Natural killer cell (primary cell): ENCODE measurements at regions not wholly inside any gene's neighbourhood (a gene's known extent, or its start where the extent isn't known, plus 50 kb on each side); places are given as distances from the start of the nearest gene placed in this dataset.

Source experiments
- ATAC-seq, 3 donors: fragments of 150-1000 bp in 2 of 3; fragments of 200-7000 bp in 1 of 3; cut with Tn5 transposase; 1 replicate in 1 of 3; 2 replicates in 2 of 3; pipeline ENCODE4 v1.10.0; 2021; ENCODE audit warnings: mild to moderate bottlenecking in 2 of 3, moderate library complexity in 2 of 3
- DNase-seq, 2 donors: peaks; one replicate each; pipeline versions ENCODE4 v3.0.0 to v3.0.0-alpha.2; 2013 to 2021; ENCODE audit warnings: mixed read lengths in 1 of 2
- H3K27ac ChIP-seq: one replicate; pipeline ENCODE4 v1.5.1; 2013; ENCODE audit warnings: mild to moderate bottlenecking, low read length
- H3K27me3 ChIP-seq: one replicate; pipeline ENCODE4 v1.6.1; 2013; ENCODE audit warnings: low read length; ENCODE audit not compliant: control insufficient read depth, insufficient read depth
- H3K36me3 ChIP-seq: one replicate; pipeline ENCODE4 v1.6.1; 2013; ENCODE audit warnings: low read length; ENCODE audit not compliant: control insufficient read depth, insufficient read depth
- H3K4me1 ChIP-seq: one replicate; pipeline ENCODE4 v1.6.1; 2013; ENCODE audit warnings: low read length; ENCODE audit not compliant: control insufficient read depth, insufficient read depth
- H3K4me3 ChIP-seq: one replicate; pipeline ENCODE4 v1.5.1; 2013; ENCODE audit warnings: low read length
- H3K9me3 ChIP-seq: one replicate; pipeline ENCODE4 v1.6.1; 2013; ENCODE audit warnings: low read length; ENCODE audit not compliant: control insufficient read depth, insufficient read depth
- H3K27ac Mint-ChIP-seq, 2 donors: one replicate each; pipeline ENCODE4 v1.8.0; 2022; ENCODE audit warnings: mild to moderate bottlenecking in 2 of 2, mixed read lengths in 2 of 2, moderate library complexity in 1 of 2
- H3K27me3 Mint-ChIP-seq, 2 donors: one replicate each; pipeline ENCODE4 v1.8.0; 2022; ENCODE audit warnings: low read depth in 2 of 2, mixed read lengths in 2 of 2
- H3K36me3 Mint-ChIP-seq: one replicate; pipeline ENCODE4 v1.8.0; 2022; ENCODE audit warnings: mixed read lengths
- H3K4me1 Mint-ChIP-seq, 2 donors: one replicate each; pipeline ENCODE4 v1.8.0; 2022; ENCODE audit warnings: mixed read lengths in 2 of 2
- H3K4me3 Mint-ChIP-seq: one replicate; pipeline ENCODE4 v1.8.0; 2022; ENCODE audit warnings: mild to moderate bottlenecking, moderate library complexity, mixed read lengths
- H3K9me3 Mint-ChIP-seq, 2 donors: one replicate each; pipeline ENCODE4 v1.8.0; 2022; ENCODE audit warnings: mixed read lengths in 2 of 2
- WGBS: methylation state at CpG from one replicate; pipeline ENCODE4 v1.1.7; 2013; ENCODE audit warnings: missing lambda C conversion rate; ENCODE audit not compliant: insufficient coverage; 5-methylcytosine and 5-hydroxymethylcytosine counted together
- intact Hi-C: fragments of 100-400 bp; cut with micrococcal nuclease; formaldehyde crosslinking; loops from one replicate; pipeline ENCODE4 v1.14.2; 2022
- TF ChIP-seq, protein P1 (sequence below): fragments of 200-600 bp; IDR thresholded peaks from one replicate; pipeline ENCODE4 v1.8.0; 2022; ENCODE audit warnings: antibody characterized with exemption

DNA sequence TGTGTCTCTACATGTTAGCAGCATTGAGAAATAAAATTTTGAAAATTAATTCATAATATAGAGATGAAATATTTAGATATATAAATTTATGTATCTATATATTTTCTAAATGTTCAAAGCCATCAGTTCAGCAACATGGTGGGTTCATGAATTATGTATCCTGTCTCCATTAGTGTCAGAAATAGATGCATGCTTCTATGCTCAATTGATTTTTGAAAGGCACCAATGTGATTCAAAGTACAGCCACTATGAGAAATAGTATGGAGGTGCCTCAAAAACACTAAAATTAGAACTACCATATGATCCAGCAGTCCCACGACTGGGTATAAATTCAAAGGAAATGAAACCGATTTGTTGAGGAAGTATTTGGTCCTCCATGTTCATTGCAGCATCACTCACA lies 128.6 kb upstream of the SYN3 start:
- no peaks in the 10 kb centered on the region for H3K27me3 ChIP-seq
- no peak overlapping the region for H3K4me3 Mint-ChIP-seq
- ATAC-seq (no peak), DNase-seq (no peak)
- no peak overlapping the region for H3K4me3 ChIP-seq
- H3K4me1 ChIP-seq = no peaks in the 10 kb centered on the region
- no peak overlapping the region for H3K27ac ChIP-seq
- no peaks in the 10 kb centered on the region for H3K9me3 ChIP-seq
- H3K4me1 Mint-ChIP-seq = no peaks in the 10 kb centered on the region
- TF ChIP-seq, protein P1, sequence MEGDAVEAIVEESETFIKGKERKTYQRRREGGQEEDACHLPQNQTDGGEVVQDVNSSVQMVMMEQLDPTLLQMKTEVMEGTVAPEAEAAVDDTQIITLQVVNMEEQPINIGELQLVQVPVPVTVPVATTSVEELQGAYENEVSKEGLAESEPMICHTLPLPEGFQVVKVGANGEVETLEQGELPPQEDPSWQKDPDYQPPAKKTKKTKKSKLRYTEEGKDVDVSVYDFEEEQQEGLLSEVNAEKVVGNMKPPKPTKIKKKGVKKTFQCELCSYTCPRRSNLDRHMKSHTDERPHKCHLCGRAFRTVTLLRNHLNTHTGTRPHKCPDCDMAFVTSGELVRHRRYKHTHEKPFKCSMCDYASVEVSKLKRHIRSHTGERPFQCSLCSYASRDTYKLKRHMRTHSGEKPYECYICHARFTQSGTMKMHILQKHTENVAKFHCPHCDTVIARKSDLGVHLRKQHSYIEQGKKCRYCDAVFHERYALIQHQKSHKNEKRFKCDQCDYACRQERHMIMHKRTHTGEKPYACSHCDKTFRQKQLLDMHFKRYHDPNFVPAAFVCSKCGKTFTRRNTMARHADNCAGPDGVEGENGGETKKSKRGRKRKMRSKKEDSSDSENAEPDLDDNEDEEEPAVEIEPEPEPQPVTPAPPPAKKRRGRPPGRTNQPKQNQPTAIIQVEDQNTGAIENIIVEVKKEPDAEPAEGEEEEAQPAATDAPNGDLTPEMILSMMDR = no peak
- WGBS = 69% methylated on average over 2 of the region's 2 CpGs
- H3K9me3 Mint-ChIP-seq = no peaks in the 10 kb centered on the region
- no peak overlapping the region for H3K27ac Mint-ChIP-seq
- no peaks in the 10 kb centered on the region for H3K36me3 ChIP-seq
- intact Hi-C loops = no loop called here
- H3K27me3 Mint-ChIP-seq = peaks cover 0 to 7% of the 10 kb centered on the region in 2 donors
- no peaks in the 10 kb centered on the region for H3K36me3 Mint-ChIP-seq

DNA sequence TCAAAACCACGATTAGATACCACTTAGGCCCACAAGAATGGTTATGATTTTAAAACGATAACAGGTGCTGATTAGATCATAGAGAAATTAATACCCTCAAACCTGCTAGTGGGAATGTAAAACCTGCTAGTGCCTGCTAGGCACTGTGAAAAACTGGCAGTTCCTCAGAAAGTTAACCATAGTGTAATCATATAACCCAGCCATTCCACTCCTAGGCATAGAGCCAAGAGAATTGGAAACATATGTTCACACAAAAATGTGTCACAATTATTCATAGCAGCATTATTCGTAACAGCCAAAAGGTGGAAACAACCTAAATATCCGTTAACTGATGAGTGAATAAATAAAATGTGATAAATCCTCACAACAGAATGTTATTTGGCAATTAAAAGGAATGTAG lies 122.2 kb upstream of the SYN3 start:
- WGBS = 80% methylated on average over 2 of the region's 4 CpGs
- Histone ChIP-seq H3K36me3 (no peaks in the 10 kb centered on the region), H3K27ac (no peak overlapping the region), H3K27me3 (no peaks in the 10 kb centered on the region), H3K9me3 (no peaks in the 10 kb centered on the region), H3K4me1 (no peaks in the 10 kb centered on the region), H3K4me3 (no peak overlapping the region)
- Mint-ChIP-seq H3K27me3 (peaks cover 0 to 3% of the 10 kb centered on the region in 2 donors), H3K36me3 (no peaks in the 10 kb centered on the region), H3K4me3 (no peak overlapping the region), H3K27ac (no peak overlapping the region), H3K4me1 (no peaks in the 10 kb centered on the region), H3K9me3 (no peaks in the 10 kb centered on the region)
- DNase-seq (no peak), ATAC-seq (no peak)
- intact Hi-C loops = no loop called here
- TF ChIP-seq, protein P1 = no peak

DNA sequence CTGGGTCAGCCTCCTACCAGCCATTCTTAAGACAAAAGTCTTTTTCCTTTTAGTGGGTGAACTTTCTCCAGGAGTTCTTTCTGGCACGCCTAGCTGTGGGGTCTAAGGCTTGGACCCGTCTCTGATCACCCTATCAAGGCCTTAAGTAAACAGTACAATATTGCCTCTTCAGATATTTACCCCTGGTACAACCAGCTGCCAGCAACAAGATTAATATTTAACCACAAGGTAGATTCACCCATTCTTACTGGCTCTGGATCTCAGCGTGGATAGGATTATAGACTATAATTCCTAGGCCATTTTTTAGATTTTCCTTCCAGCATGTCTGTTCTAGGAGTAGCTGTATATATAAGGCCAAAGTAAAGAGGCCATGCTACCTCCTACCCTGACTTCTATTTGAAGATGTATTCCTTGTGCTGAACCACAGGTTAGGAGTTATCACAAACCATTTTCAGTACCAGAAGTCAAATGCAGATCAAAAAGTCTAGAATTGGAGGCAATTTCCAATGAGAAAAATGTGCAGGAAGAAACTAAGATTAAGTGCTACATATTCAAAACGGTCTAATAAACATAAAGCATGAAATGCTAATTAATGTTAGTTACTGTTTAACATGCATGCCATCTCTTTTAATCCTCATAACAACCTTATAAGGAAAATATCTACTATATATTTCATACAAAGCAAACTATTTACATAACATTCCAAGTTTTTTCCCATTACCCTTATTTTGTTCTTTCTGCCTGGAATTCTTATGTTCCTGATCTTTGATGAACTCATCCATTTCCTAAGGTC lies 110.0 kb upstream of the SYN3 start:
- Histone ChIP-seq H3K4me1 (no peaks in the 10 kb centered on the region), H3K27me3 (no peaks in the 10 kb centered on the region), H3K4me3 (no peak overlapping the region), H3K9me3 (no peaks in the 10 kb centered on the region), H3K27ac (no peak overlapping the region), H3K36me3 (no peaks in the 10 kb centered on the region)
- H3K4me3 Mint-ChIP-seq = no peak overlapping the region
- no peak overlapping the region for H3K27ac Mint-ChIP-seq
- H3K36me3 Mint-ChIP-seq = no peaks in the 10 kb centered on the region
- H3K9me3 Mint-ChIP-seq = no peaks in the 10 kb centered on the region
- H3K27me3 Mint-ChIP-seq = peaks cover 0 to 12% of the 10 kb centered on the region in 2 donors
- 64% methylated on average over 4 of the region's 4 CpGs for WGBS
- ATAC-seq (no peak), DNase-seq (no peak)
- H3K4me1 Mint-ChIP-seq = no peaks in the 10 kb centered on the region
- intact Hi-C loops = no loop called here
- TF ChIP-seq, protein P1 = no peak

DNA sequence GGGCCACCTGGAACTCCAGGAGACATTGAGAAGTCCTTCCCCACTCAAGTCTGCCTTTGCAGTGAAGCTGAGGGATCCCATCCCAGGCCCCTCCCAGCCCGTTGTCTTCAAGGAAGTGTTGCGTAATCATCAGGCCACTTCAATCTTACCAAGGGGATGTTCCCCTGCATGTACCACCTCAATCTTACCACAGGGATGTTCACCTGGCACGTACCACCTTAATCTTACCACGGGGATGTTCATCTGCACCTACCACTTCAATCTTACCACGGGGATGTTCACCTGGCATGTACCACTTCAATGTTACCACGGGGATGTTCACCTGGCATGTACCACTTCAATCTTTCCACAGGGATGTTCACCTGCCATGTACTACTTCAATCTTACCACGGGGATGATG lies 108.0 kb upstream of the SYN3 start:
- no peak overlapping the region for H3K27ac Mint-ChIP-seq
- intact Hi-C loops = no loop called here
- H3K27ac ChIP-seq = no peak overlapping the region
- no peaks in the 10 kb centered on the region for H3K27me3 ChIP-seq
- DNase-seq (no peak), ATAC-seq (no peak)
- H3K9me3 Mint-ChIP-seq = no peaks in the 10 kb centered on the region
- no peak overlapping the region for H3K4me3 Mint-ChIP-seq
- TF ChIP-seq, protein P1 = no peak
- H3K9me3 ChIP-seq = no peaks in the 10 kb centered on the region
- H3K4me1 ChIP-seq = no peaks in the 10 kb centered on the region
- 59% methylated on average over 7 of the region's 7 CpGs for WGBS
- H3K36me3 ChIP-seq = no peaks in the 10 kb centered on the region
- no peaks in the 10 kb centered on the region for H3K4me1 Mint-ChIP-seq
- no peaks in the 10 kb centered on the region for H3K36me3 Mint-ChIP-seq
- H3K27me3 Mint-ChIP-seq = peaks cover 0 to 23% of the 10 kb centered on the region in 2 donors
- no peak overlapping the region for H3K4me3 ChIP-seq
